ENCODE measurements at regions not wholly inside any gene's neighbourhood (a gene's known extent, or its start where the extent isn't known, plus 50 kb on each side); places are given as distances from the start of the nearest gene placed in this dataset.

GRCh38 chr10:62634576-62634975 is 169.9 kb upstream of the ADO start:
- TF ChIP-seq FOS (IDR thresholded peaks at IDR 0.05; ENCODE audit: borderline replicate concordance, insufficient read depth, low read length) = no peak
- no peak for TF ChIP-seq CTCF (IDR thresholded peaks at IDR 0.05; ENCODE audit: extremely low read depth in 1 of 2, insufficient read depth in 1 of 2, low read depth in 1 of 2, low read length in 2 of 2)
- no peak for TF ChIP-seq MYC (IDR thresholded peaks at IDR 0.05; ENCODE audit: low read depth, low read length)
- TF ChIP-seq MAX (IDR thresholded peaks at IDR 0.05; ENCODE audit: insufficient read depth, insufficient read length) = no peak
- no peak for TF ChIP-seq EZH2 (IDR thresholded peaks at IDR 0.05; ENCODE audit: borderline replicate concordance, low read depth, low read length, severe bottlenecking)
- no peak for TF ChIP-seq POLR2A (IDR thresholded peaks at IDR 0.05; ENCODE audit: low read depth, low read length)
- no peak for TF ChIP-seq JUN (IDR thresholded peaks at IDR 0.05; ENCODE audit: borderline replicate concordance, insufficient read depth, insufficient read length, low read depth)
- TF ChIP-seq GATA2 (IDR thresholded peaks at IDR 0.05; ENCODE audit: insufficient read depth, insufficient read length, low read depth, low read length) = no peak
- no peak for TF ChIP-seq POLR2AphosphoS5 (IDR thresholded peaks at IDR 0.05; ENCODE audit: insufficient read depth, low read depth, low read length)
- peaks cover 5% of the 10 kb centered on the region for H3K4me1 ChIP-seq (ENCODE audit: control insufficient read depth, extremely low read depth, insufficient read depth, low read length)
- intact Hi-C loops (cut with micrococcal nuclease) (no loop called here), dilution Hi-C loops (cut with MboI; ENCODE audit: extremely low pct_ligation_motif_present, low sequenced_read_pairs) (no loop called here)
- no peak overlapping the region for H2AFZ ChIP-seq (ENCODE audit: low read depth, low read length)
- H3K9me3 ChIP-seq (replicated peaks; ENCODE audit: control insufficient read depth, insufficient read depth, low read length) = no peaks in the 10 kb centered on the region
- H3K9ac ChIP-seq (replicated peaks; ENCODE audit: extremely low read depth, insufficient read depth, low read length) = no peak overlapping the region
- H4K20me1 ChIP-seq (replicated peaks; ENCODE audit: control insufficient read depth, extremely low read depth, insufficient read depth, low read length) = no peaks in the 10 kb centered on the region
- no TSS peak for BruUV-seq (replicated peaks)
- no peaks in the 10 kb centered on the region for H3K27me3 ChIP-seq (ENCODE audit: control insufficient read depth in 2 of 2, insufficient read depth in 2 of 2, low read length in 2 of 2)
- no peaks in the 10 kb centered on the region for H3K36me3 ChIP-seq (ENCODE audit: control insufficient read depth in 2 of 2, extremely low read depth in 1 of 2, insufficient read depth in 2 of 2, low read length in 2 of 2)
- H3K4me2 ChIP-seq (ENCODE audit: insufficient read depth, low read length) = no peak overlapping the region
- ChIA-PET POLR2A (no interaction called here), CTCF (interaction anchor here (0.6 to 2.2 kb wide), 3 partner anchors 10 to 1457 kb away, joined by 3 to 5 read pairs (median 3); no protein-coding TSS in a partner anchor)
- H3K4me3 ChIP-seq (replicated peaks in 1 of 3; ENCODE audit: insufficient read depth in 1 of 3, low read depth in 1 of 3, low read length in 3 of 3) = no peak overlapping the region
- H3K9me1 ChIP-seq (replicated peaks; ENCODE audit: control insufficient read depth, extremely low read depth, insufficient read depth, low read length) = no peaks in the 10 kb centered on the region
- no peak for FAIRE-seq
- no peak for DNase-seq (ENCODE audit: low read depth, low spot score)
- H3K27ac ChIP-seq (ENCODE audit: insufficient read depth, low read depth, low read length) = no peak overlapping the region
- H3K79me2 ChIP-seq (ENCODE audit: control insufficient read depth, insufficient read depth, low read length) = no peaks in the 10 kb centered on the region
